ENCODE measurements at regions not wholly inside any gene's neighbourhood (a gene's known extent, or its start where the extent isn't known, plus 50 kb on each side); places are given as distances from the start of the nearest gene placed in this dataset.

DNA sequence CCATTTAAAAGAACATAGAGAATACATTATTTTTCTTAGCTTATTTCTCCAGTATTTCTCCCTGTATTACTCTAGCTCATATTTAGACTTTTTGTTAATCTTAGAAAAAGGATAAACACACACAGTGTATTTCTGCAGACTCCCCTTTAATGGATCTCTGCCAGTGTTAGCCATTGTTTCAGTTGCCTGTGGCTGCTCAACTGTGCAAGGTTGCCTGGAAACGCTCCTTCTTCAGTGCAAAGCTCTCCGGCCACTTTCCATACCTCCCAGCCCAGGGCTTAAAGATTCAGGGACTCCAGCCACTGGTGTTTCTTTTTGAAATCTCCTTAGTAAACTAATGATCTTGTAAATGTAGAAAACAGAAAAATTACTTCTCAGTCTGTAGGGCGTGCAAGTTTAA is 104.9 kb downstream of the SLIT2 start:
- no peak for TF ChIP-seq POLR2A (IDR thresholded peaks at IDR 0.05; ENCODE audit: low read depth, low read length)
- TF ChIP-seq, protein P1, sequence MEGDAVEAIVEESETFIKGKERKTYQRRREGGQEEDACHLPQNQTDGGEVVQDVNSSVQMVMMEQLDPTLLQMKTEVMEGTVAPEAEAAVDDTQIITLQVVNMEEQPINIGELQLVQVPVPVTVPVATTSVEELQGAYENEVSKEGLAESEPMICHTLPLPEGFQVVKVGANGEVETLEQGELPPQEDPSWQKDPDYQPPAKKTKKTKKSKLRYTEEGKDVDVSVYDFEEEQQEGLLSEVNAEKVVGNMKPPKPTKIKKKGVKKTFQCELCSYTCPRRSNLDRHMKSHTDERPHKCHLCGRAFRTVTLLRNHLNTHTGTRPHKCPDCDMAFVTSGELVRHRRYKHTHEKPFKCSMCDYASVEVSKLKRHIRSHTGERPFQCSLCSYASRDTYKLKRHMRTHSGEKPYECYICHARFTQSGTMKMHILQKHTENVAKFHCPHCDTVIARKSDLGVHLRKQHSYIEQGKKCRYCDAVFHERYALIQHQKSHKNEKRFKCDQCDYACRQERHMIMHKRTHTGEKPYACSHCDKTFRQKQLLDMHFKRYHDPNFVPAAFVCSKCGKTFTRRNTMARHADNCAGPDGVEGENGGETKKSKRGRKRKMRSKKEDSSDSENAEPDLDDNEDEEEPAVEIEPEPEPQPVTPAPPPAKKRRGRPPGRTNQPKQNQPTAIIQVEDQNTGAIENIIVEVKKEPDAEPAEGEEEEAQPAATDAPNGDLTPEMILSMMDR (conservative IDR thresholded peaks at IDR 0.05; ENCODE audit: low read depth, low read length) = no peak
- no peak for TF ChIP-seq RFX5 (IDR thresholded peaks at IDR 0.05; ENCODE audit: low read depth, low read length)
- no peak for TF ChIP-seq RAD21 (IDR thresholded peaks at IDR 0.05; ENCODE audit: low read length)
- TF ChIP-seq, protein P2, sequence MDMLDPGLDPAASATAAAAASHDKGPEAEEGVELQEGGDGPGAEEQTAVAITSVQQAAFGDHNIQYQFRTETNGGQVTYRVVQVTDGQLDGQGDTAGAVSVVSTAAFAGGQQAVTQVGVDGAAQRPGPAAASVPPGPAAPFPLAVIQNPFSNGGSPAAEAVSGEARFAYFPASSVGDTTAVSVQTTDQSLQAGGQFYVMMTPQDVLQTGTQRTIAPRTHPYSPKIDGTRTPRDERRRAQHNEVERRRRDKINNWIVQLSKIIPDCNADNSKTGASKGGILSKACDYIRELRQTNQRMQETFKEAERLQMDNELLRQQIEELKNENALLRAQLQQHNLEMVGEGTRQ (IDR thresholded peaks at IDR 0.05; ENCODE audit: low read depth, low read length) = no peak
- no peak for TF ChIP-seq SMC3 (IDR thresholded peaks at IDR 0.05; ENCODE audit: low read depth, low read length)
- no peak for TF ChIP-seq NFE2L2 (IDR thresholded peaks at IDR 0.05; ENCODE audit: low read depth, low read length)
- TF ChIP-seq, protein P3, sequence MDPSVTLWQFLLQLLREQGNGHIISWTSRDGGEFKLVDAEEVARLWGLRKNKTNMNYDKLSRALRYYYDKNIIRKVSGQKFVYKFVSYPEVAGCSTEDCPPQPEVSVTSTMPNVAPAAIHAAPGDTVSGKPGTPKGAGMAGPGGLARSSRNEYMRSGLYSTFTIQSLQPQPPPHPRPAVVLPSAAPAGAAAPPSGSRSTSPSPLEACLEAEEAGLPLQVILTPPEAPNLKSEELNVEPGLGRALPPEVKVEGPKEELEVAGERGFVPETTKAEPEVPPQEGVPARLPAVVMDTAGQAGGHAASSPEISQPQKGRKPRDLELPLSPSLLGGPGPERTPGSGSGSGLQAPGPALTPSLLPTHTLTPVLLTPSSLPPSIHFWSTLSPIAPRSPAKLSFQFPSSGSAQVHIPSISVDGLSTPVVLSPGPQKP (IDR thresholded peaks at IDR 0.05; ENCODE audit: borderline replicate concordance, low read depth, low read length) = no peak
- TF ChIP-seq MAFK (IDR thresholded peaks at IDR 0.05; ENCODE audit: low read depth, low read length) = no peak
- TF ChIP-seq CEBPB (IDR thresholded peaks at IDR 0.05; ENCODE audit: low read depth, low read length) = no peak
- no peak for TF ChIP-seq MAZ (IDR thresholded peaks at IDR 0.05; ENCODE audit: borderline replicate concordance, low read depth, low read length)
- no peak for TF ChIP-seq FOS (IDR thresholded peaks at IDR 0.05; ENCODE audit: low read depth, low read length)
- no peak for TF ChIP-seq MXI1 (IDR thresholded peaks at IDR 0.05; ENCODE audit: borderline replicate concordance, low read depth, low read length)
- no peak for TF ChIP-seq CHD1 (IDR thresholded peaks at IDR 0.05; ENCODE audit: low read depth, low read length)
